ENCODE measurements at regions not wholly inside any gene's neighbourhood (a gene's known extent, or its start where the extent isn't known, plus 50 kb on each side); places are given as distances from the start of the nearest gene placed in this dataset.

GRCh38 chr17:70230850-70231640 is 61.7 kb downstream of the KCNJ2 start:
- no peak for DNase-seq

- no peak for DNase-seq
Measured at GRCh38 chr17:70232466-70232865, 63.1 kb downstream of the KCNJ2 start.

- DNase-seq: no peak
Measured at GRCh38 chr17:70235252-70235651, 65.9 kb downstream of the KCNJ2 start.

- DNase-seq: no peak
Measured at GRCh38 chr17:70238228-70238627, 68.9 kb downstream of the KCNJ2 start.

GRCh38 chr17:70238646-70239045 is 69.3 kb downstream of the KCNJ2 start:
- no peak for DNase-seq

GRCh38 chr17:70239391-70239826 is 70.1 kb downstream of the KCNJ2 start:
- no peak for DNase-seq

GRCh38 chr17:70241071-70241470 is 71.7 kb downstream of the KCNJ2 start:
- no peak for DNase-seq

GRCh38 chr17:70242781-70243437 is 73.6 kb downstream of the KCNJ2 start:
- no peak for DNase-seq

GRCh38 chr17:70251706-70252105 is 82.4 kb downstream of the KCNJ2 start:
- DNase-seq: no peak

GRCh38 chr17:70254735-70255460 is 85.6 kb downstream of the KCNJ2 start:
- DNase-seq: no peak

GRCh38 chr17:70256751-70257150 is 87.4 kb downstream of the KCNJ2 start:
- no peak for DNase-seq

- DNase-seq: no peak
Measured at GRCh38 chr17:70258465-70258864, 89.1 kb downstream of the KCNJ2 start.

- DNase-seq: no peak
Measured at GRCh38 chr17:70259400-70259799, 90.1 kb downstream of the KCNJ2 start.

- DNase-seq: no peak
Measured at GRCh38 chr17:70261170-70261569, 91.8 kb downstream of the KCNJ2 start.

GRCh38 chr17:70265471-70265870 is 96.1 kb downstream of the KCNJ2 start:
- no peak for DNase-seq

- no peak for DNase-seq
Measured at GRCh38 chr17:70266394-70266793, 97.1 kb downstream of the KCNJ2 start.

GRCh38 chr17:70268383-70268782 is 99.1 kb downstream of the KCNJ2 start:
- DNase-seq: no peak

GRCh38 chr17:70270554-70270953 is 101.2 kb downstream of the KCNJ2 start:
- DNase-seq: no peak

- no peak for DNase-seq
Measured at GRCh38 chr17:70271200-70271599, 101.9 kb downstream of the KCNJ2 start.

- DNase-seq: no peak
Measured at GRCh38 chr17:70271672-70272071, 102.3 kb downstream of the KCNJ2 start.

- DNase-seq: no peak
Measured at GRCh38 chr17:70274255-70274654, 104.9 kb downstream of the KCNJ2 start.

GRCh38 chr17:70276906-70277305 is 107.6 kb downstream of the KCNJ2 start:
- DNase-seq: no peak

GRCh38 chr17:70278844-70279462 is 109.6 kb downstream of the KCNJ2 start:
- DNase-seq: no peak

Measured in CD4-positive, alpha-beta T cell treated with Interleukin-4 for 1 hour (primary cell).